A673 (cell line): ENCODE measurements at regions not wholly inside any gene's neighbourhood (a gene's known extent, or its start where the extent isn't known, plus 50 kb on each side); places are given as distances from the start of the nearest gene placed in this dataset.

Experiments
- EZH2 ChIP-seq: fragments of 200-600 bp; sonication (generic); IDR thresholded peaks from 2 replicates; pipeline ENCODE4 v1.6.1; 2017; ENCODE audit warnings: borderline replicate concordance, low read depth, mild to moderate bottlenecking, mixed read lengths, antibody characterized with exemption, low read length; ENCODE audit not compliant: poor library complexity, severe bottlenecking
- TF ChIP-seq, protein P1 (sequence below): fragments of 300-800, 200-600 bp; sonication (generic); conservative IDR thresholded peaks from 2 replicates; pipeline ENCODE4 v1.5.1; 2017; ENCODE audit warnings: low read depth, mild to moderate bottlenecking, antibody characterized with exemption, low read length, moderate library complexity, mixed read lengths

DNA sequence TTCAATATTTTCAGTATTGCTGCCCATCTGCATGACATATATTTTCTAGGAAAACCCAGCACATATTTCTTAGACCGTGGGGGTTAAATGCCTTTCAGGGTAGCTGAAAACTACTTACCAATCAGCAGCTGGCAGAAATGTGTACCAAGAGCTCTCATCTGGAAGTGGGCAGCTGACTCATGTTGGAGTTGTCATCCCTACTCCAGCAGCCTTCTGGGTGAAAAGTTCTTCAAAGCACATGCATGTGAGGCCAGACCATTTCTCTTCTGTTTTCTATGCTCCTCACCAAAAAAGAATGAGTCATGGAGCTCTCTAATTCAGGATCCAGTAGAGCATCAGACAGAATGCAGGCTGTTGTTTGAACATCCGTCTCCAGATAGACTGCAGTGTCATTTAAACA is 135.5 kb downstream of the PAX1 start:
- TF ChIP-seq, protein P1, sequence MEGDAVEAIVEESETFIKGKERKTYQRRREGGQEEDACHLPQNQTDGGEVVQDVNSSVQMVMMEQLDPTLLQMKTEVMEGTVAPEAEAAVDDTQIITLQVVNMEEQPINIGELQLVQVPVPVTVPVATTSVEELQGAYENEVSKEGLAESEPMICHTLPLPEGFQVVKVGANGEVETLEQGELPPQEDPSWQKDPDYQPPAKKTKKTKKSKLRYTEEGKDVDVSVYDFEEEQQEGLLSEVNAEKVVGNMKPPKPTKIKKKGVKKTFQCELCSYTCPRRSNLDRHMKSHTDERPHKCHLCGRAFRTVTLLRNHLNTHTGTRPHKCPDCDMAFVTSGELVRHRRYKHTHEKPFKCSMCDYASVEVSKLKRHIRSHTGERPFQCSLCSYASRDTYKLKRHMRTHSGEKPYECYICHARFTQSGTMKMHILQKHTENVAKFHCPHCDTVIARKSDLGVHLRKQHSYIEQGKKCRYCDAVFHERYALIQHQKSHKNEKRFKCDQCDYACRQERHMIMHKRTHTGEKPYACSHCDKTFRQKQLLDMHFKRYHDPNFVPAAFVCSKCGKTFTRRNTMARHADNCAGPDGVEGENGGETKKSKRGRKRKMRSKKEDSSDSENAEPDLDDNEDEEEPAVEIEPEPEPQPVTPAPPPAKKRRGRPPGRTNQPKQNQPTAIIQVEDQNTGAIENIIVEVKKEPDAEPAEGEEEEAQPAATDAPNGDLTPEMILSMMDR = no peak
- TF ChIP-seq EZH2 = no peak
